GM12878 (cell line): ENCODE measurements at regions not wholly inside any gene's neighbourhood (a gene's known extent, or its start where the extent isn't known, plus 50 kb on each side); places are given as distances from the start of the nearest gene placed in this dataset.

ENCODE experiments used
- ATAC-seq: fragments of 200-7000 bp; cut with Tn5 transposase; 3 replicates; pipeline ENCODE4 v1.9.1; 2020; ENCODE audit warnings: mild to moderate bottlenecking, moderate library complexity
- BruUV-seq: library from RNA; stranded (reverse); fragments of 400-500 nt; replicated peaks from 2 replicates; lab custom pipeline; 2021; lab: Mats Ljungman, UMichigan
- CTCF ChIA-PET: fragments of 300-600 bp; sonication (Branson Sonifier 250); formaldehyde crosslinking; extraction: SDS; loops from one replicate; lab custom pipeline; 2021; ENCODE audit warnings: inconsistent platforms; lab: Yijun Ruan, JAX
- POLR2A ChIA-PET: fragments of 350-600 bp; formaldehyde crosslinking; extraction: SDS; loops from one replicate; lab custom pipeline; 2021; ENCODE audit warnings: inconsistent platforms; lab: Charles Lee
- RAD21 ChIA-PET: fragments of 300-600 bp; sonication (Branson Sonifier 250); formaldehyde crosslinking; loops from one replicate; lab custom pipeline; 2023; ENCODE audit warnings: antibody characterized with exemption; ENCODE audit not compliant: unreplicated experiment; lab: Charles Lee
- SMC1A ChIA-PET: fragments of 300-600 bp; sonication (Branson Sonifier 250); formaldehyde crosslinking; loops from one replicate; lab custom pipeline; 2023; ENCODE audit not compliant: unreplicated experiment, uncharacterized antibody; lab: Charles Lee
- DNase-seq: peaks from one replicate; pipeline ENCODE4 v3.0.0-alpha.2; 2011; ENCODE audit warnings: low read depth, low spot score
- FAIRE-seq: peaks from 3 replicates; lab custom pipeline; 2011; peaks lifted over from hg19 to GRCh38; lab: Jason Lieb, UNC
- H2AFZ ChIP-seq: 2 replicates; pipeline ENCODE4 v1.6.0; 2011; ENCODE audit warnings: low read depth, low read length, control low read depth; ENCODE audit not compliant: control insufficient read depth
- H3K27ac ChIP-seq: 2 replicates; pipeline ENCODE4 v1.5.1; 2011; ENCODE audit warnings: control low read depth; ENCODE audit not compliant: control insufficient read depth, insufficient read depth
- H3K27me3 ChIP-seq, 2 experiments: replicated peaks in 1 of 2; 2 replicates each; pipeline versions ENCODE4 v1.6.0 to v1.6.1; 2011; ENCODE audit warnings: low read length in 1 of 2; ENCODE audit not compliant: control insufficient read depth in 2 of 2, insufficient read depth in 2 of 2
- H3K36me3 ChIP-seq, 2 experiments: 2 replicates each; pipeline ENCODE4 v1.5.1; 2011; ENCODE audit warnings: low read length in 1 of 2; ENCODE audit not compliant: control insufficient read depth in 2 of 2, insufficient read depth in 2 of 2
- H3K4me1 ChIP-seq: 2 replicates; pipeline ENCODE4 v1.6.1; 2011; ENCODE audit warnings: mild to moderate bottlenecking, low read length, moderate library complexity, mixed read lengths; ENCODE audit not compliant: control insufficient read depth, insufficient read depth
- H3K4me2 ChIP-seq: 2 replicates; pipeline ENCODE4 v1.6.0; 2011; ENCODE audit warnings: control low read depth; ENCODE audit not compliant: control insufficient read depth, insufficient read depth
- H3K4me3 ChIP-seq: fragments of 200-600 bp; sonication (generic); 2 replicates; pipeline ENCODE4 v1.5.1; 2016
- H3K79me2 ChIP-seq: 2 replicates; pipeline ENCODE4 v1.6.0; 2011; ENCODE audit warnings: low read length; ENCODE audit not compliant: control insufficient read depth, insufficient read depth
- H3K9ac ChIP-seq: 2 replicates; pipeline ENCODE4 v1.8.0; 2011; ENCODE audit warnings: low read length, control low read depth, mixed read lengths; ENCODE audit not compliant: control insufficient read depth, insufficient read depth
- H3K9me3 ChIP-seq: replicated peaks from 3 replicates; pipeline ENCODE4 v1.5.1; 2011; ENCODE audit warnings: mild to moderate bottlenecking, low read length; ENCODE audit not compliant: control insufficient read depth, insufficient read depth
- H4K20me1 ChIP-seq: 2 replicates; pipeline ENCODE4 v1.6.0; 2011; ENCODE audit not compliant: control insufficient read depth, insufficient read depth
- ATF7 ChIP-seq: fragments of 450-650 bp; IDR thresholded peaks from 2 replicates; pipeline ENCODE4 v1.6.1; 2016; ENCODE audit warnings: low read depth, mild to moderate bottlenecking
- BHLHE40 ChIP-seq, 2 experiments: fragments of 450-650 bp in 1 of 2; IDR thresholded peaks; 2 replicates each; pipeline ENCODE4 v1.6.1; 2011 to 2017; ENCODE audit warnings: low read depth in 2 of 2, borderline replicate concordance in 1 of 2, improper control_type of control experiment in 1 of 2, low read length in 1 of 2, mild to moderate bottlenecking in 1 of 2
- EP300 ChIP-seq, 2 experiments: fragments of 150-350 bp in 1 of 2; IDR thresholded peaks; 2 replicates each; pipeline ENCODE4 v1.6.1; 2011 to 2012; ENCODE audit warnings: low read depth in 2 of 2, low read length in 2 of 2, borderline replicate concordance in 1 of 2, improper control_type of control experiment in 1 of 2, inconsistent platforms in 1 of 2; ENCODE audit not compliant: control insufficient read depth in 1 of 2
- HDAC2 ChIP-seq: fragments of 200-600 bp; sonication (generic); IDR thresholded peaks from 2 replicates; pipeline ENCODE4 v1.6.1; 2017
- IKZF1 ChIP-seq: fragments of 450-650 bp; conservative IDR thresholded peaks from 2 replicates; pipeline ENCODE4 v1.6.1; 2017; ENCODE audit warnings: antibody characterized with exemption, mild to moderate bottlenecking
- IKZF2 ChIP-seq, 2 experiments: fragments of 450-650 bp; IDR thresholded peaks; 2 replicates each; pipeline ENCODE4 v1.6.1; 2017; ENCODE audit warnings: mild to moderate bottlenecking in 2 of 2, moderate library complexity in 2 of 2
- MEF2B ChIP-seq: fragments of 450-650 bp; IDR thresholded peaks from 2 replicates; pipeline ENCODE4 v1.6.1; 2018; ENCODE audit warnings: mild to moderate bottlenecking, moderate library complexity; ENCODE audit not compliant: partially characterized antibody, poor library complexity, severe bottlenecking
- MTA3 ChIP-seq: IDR thresholded peaks from 2 replicates; pipeline ENCODE4 v1.6.1; 2012; ENCODE audit warnings: low read length, inconsistent platforms, borderline replicate concordance
- MXI1 ChIP-seq: fragments of 150-350 bp; IDR thresholded peaks from 2 replicates; pipeline ENCODE4 v1.6.1; 2011; ENCODE audit warnings: low read depth, mild to moderate bottlenecking, inconsistent platforms, low read length, improper control_type of control experiment
- NBN ChIP-seq: fragments of 450-650 bp; IDR thresholded peaks from 2 replicates; pipeline ENCODE4 v1.6.1; 2016
- NR2F1 ChIP-seq: fragments of 450-650 bp; conservative IDR thresholded peaks from 2 replicates; pipeline ENCODE4 v1.6.1; 2017; ENCODE audit warnings: mild to moderate bottlenecking
- RAD21 ChIP-seq: IDR thresholded peaks from 2 replicates; pipeline ENCODE4 v1.6.1; 2011; ENCODE audit warnings: mild to moderate bottlenecking, low read depth, low read length, moderate library complexity; ENCODE audit not compliant: insufficient read depth
- RELB ChIP-seq: fragments of 450-650 bp; IDR thresholded peaks from 2 replicates; pipeline ENCODE4 v1.6.1; 2017; ENCODE audit warnings: low read depth, mild to moderate bottlenecking, moderate library complexity
- SMAD5 ChIP-seq: IDR thresholded peaks from 2 replicates; pipeline ENCODE4 v1.6.1; 2016; ENCODE audit warnings: antibody characterized with exemption, low read depth
- TCF7 ChIP-seq: IDR thresholded peaks from 2 replicates; pipeline ENCODE4 v1.6.1; 2014; ENCODE audit warnings: antibody characterized with exemption, borderline replicate concordance
- ZNF217 ChIP-seq: fragments of 450-650 bp; IDR thresholded peaks from 2 replicates; pipeline ENCODE4 v1.6.1; 2017; ENCODE audit warnings: antibody characterized with exemption, mild to moderate bottlenecking
- WGBS: methylation state at CpG from one replicate; pipeline ENCODE4 v1.1.6; 2016; ENCODE audit warnings: low lambda C conversion rate; ENCODE audit not compliant: insufficient replicate concordance, insufficient coverage; ENCODE audit errors: missing lambda C conversion rate; 5-methylcytosine and 5-hydroxymethylcytosine counted together
- in situ Hi-C: fragments of 300-500 bp; cut with MboI; formaldehyde crosslinking; loops from 9 replicates; pipeline ENCODE4 v1.14.3; 2018; ENCODE audit warnings: mixed read lengths
- intact Hi-C: fragments of 100-400 bp; cut with micrococcal nuclease; formaldehyde crosslinking; loops from one replicate; pipeline ENCODE4 v1.14.2; 2022; ENCODE audit not compliant: unreplicated experiment
- TF ChIP-seq, protein P1 (sequence below): fragments of 450-650 bp; IDR thresholded peaks from 2 replicates; pipeline ENCODE4 v1.6.1; 2016; ENCODE audit warnings: mild to moderate bottlenecking

DNA sequence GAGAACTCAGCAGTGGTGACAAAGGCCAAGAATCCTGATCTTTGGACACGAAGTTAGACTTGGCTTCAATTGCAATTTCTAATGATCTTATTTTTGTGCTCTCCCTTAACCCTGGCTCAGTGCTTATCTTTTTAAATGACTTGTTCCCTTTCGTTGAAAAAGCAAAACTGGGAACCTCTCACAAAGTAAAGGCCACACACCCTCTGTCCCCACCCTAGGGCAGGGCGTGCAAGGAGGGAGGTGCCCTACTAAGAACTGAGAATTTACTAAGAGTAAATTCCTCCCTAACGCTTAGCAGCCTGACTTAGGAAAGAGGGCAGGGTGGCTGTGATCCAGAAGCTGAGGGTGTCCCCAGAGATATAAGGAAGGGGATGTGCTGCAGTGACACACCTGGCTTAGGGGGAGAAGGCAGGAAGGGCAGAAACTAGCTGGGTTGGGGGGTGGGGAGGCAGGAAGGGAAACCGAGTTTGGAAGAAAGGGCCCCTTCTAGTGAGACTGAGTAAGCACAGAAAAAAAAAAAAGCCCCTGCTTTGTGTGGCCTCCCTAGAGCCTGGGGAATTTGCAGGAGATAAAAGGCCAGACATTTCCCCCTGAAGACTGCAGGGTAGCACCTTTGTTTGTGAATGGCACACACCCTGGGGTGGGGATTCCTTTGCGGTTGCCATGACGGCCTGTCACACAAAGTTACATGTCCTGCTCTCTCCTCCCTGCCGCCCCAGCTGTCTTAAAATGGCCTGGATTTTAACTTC lies 435.1 kb downstream of the EFNB2 start:
- 31% methylated on average over 7 of the region's 8 CpGs for WGBS
- intact Hi-C loops (loop anchor here (1.0 kb wide), 1 partner anchor 274 kb away; no protein-coding TSS in a partner anchor), in situ Hi-C loops (no loop called here)
- H3K9me3 ChIP-seq, result no peaks in the 10 kb centered on the region
- TF ChIP-seq NR2F1, result no peak
- no peak for TF ChIP-seq MTA3
- no peak for TF ChIP-seq TCF7
- TF ChIP-seq RELB, result peak; percentile 44; the same call in 1 of the 2 replicates
- TF ChIP-seq MXI1, result 0 out of 2 replicates have a peak, but pooled peaks have one; percentile 2
- TF ChIP-seq BHLHE40 (IDR thresholded peaks at IDR 0.05; ENCODE audit: borderline replicate concordance in 1 of 2, low read depth in 2 of 2, low read length in 1 of 2), result peak in 1 of 2 experiments; percentile 40; a peak in 1 of 4 replicates
- TF ChIP-seq MEF2B, result peak; percentile 15
- no peak for TF ChIP-seq HDAC2
- no peak for TF ChIP-seq SMAD5
- peak; percentile 48; the same call in 1 of the 2 replicates for TF ChIP-seq NBN
- no peak for TF ChIP-seq RAD21
- TF ChIP-seq EP300 (IDR thresholded peaks at IDR 0.05; ENCODE audit: borderline replicate concordance in 1 of 2, control insufficient read depth in 1 of 2, low read depth in 2 of 2, low read length in 2 of 2), result peak in 1 of 2 experiments; percentile 34; a peak in 1 of 4 replicates
- peak; percentile 26; the same call in 1 of the 2 replicates for TF ChIP-seq IKZF1
- 0 out of 2 replicates have a peak, but pooled peaks have one; percentile 13 for TF ChIP-seq ATF7
- TF ChIP-seq ZNF217, result no peak
- TF ChIP-seq, protein P1, sequence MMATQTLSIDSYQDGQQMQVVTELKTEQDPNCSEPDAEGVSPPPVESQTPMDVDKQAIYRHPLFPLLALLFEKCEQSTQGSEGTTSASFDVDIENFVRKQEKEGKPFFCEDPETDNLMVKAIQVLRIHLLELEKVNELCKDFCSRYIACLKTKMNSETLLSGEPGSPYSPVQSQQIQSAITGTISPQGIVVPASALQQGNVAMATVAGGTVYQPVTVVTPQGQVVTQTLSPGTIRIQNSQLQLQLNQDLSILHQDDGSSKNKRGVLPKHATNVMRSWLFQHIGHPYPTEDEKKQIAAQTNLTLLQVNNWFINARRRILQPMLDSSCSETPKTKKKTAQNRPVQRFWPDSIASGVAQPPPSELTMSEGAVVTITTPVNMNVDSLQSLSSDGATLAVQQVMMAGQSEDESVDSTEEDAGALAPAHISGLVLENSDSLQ, result peak; percentile 86
- 0 out of 4 replicates have a peak, but pooled peaks of 1 of the 2 experiments have one; percentile 23 for TF ChIP-seq IKZF2 (IDR thresholded peaks at IDR 0.05)
- H3K36me3 ChIP-seq, result no peaks in the 10 kb centered on the region
- RAD21 ChIA-PET, result interaction anchor here (0.8 to 1.9 kb wide), 3 partner anchors 9 to 19 kb away, joined by 3 to 6 read pairs (median 3); no protein-coding TSS in a partner anchor
- H3K4me1 ChIP-seq, result no peaks in the 10 kb centered on the region
- H4K20me1 ChIP-seq, result no peaks in the 10 kb centered on the region
- no TSS peak for BruUV-seq
- H3K9ac ChIP-seq, result no peak overlapping the region
- no peak for FAIRE-seq
- CTCF ChIA-PET, result interaction anchor here (0.8 to 1.1 kb wide), 2 partner anchors 23 to 385 kb away, joined by 3 read pairs; no protein-coding TSS in a partner anchor
- no peaks in the 10 kb centered on the region for H3K79me2 ChIP-seq
- no peak overlapping the region for H2AFZ ChIP-seq
- SMC1A ChIA-PET, result interaction anchor here (1.5 to 1.8 kb wide), 2 partner anchors 16 to 22 kb away, joined by 4 to 5 read pairs; no protein-coding TSS in a partner anchor
- POLR2A ChIA-PET, result interaction anchor here (0.6 to 1.0 kb wide), 3 partner anchors 14 to 415 kb away, joined by 3 to 4 read pairs (median 3); no protein-coding TSS in a partner anchor
- peak; percentile 90 for ATAC-seq
- no peaks in the 10 kb centered on the region for H3K27me3 ChIP-seq
- H3K4me2 ChIP-seq, result no peak overlapping the region
- H3K4me3 ChIP-seq, result no peak overlapping the region
- H3K27ac ChIP-seq, result no peak overlapping the region
- DNase-seq, result no peak
